ENCODE measurements at regions not wholly inside any gene's neighbourhood (a gene's known extent, or its start where the extent isn't known, plus 50 kb on each side); places are given as distances from the start of the nearest gene placed in this dataset.

DNA sequence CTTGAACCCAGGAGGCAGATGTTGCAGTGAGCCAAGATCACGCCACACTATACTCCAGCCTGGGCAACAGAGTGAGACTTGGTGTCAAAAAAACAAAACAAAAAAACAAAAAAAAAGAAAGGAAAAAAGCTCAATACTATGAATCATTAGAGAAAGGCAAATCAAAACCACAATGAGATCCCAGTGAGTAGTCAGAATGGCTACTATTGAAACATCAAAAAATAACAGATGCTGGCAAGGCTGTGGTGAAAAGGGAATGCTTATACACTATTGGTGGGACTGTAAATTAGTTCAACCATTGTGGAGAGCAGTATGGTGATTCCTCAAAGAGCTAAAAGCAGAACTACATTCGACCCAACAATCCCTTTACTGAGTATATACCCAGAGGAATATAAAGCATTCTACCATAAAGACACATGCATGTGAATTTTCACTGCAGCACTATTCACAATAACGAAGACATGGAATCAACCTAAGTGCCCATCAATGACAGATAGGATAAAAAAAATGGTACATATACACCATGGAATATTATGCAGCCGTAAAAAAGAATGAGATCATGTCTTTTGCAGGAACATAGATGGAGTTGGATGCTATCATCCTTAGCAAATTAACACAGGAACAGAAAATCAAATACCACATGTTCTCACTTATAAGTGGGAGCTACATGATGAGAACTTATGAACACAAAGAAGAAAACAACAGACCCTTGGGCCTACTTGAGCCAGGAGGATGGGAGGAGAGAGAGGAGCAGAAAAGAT is 81.9 kb upstream of the ARRDC3 start:
- TF ChIP-seq, protein P1, sequence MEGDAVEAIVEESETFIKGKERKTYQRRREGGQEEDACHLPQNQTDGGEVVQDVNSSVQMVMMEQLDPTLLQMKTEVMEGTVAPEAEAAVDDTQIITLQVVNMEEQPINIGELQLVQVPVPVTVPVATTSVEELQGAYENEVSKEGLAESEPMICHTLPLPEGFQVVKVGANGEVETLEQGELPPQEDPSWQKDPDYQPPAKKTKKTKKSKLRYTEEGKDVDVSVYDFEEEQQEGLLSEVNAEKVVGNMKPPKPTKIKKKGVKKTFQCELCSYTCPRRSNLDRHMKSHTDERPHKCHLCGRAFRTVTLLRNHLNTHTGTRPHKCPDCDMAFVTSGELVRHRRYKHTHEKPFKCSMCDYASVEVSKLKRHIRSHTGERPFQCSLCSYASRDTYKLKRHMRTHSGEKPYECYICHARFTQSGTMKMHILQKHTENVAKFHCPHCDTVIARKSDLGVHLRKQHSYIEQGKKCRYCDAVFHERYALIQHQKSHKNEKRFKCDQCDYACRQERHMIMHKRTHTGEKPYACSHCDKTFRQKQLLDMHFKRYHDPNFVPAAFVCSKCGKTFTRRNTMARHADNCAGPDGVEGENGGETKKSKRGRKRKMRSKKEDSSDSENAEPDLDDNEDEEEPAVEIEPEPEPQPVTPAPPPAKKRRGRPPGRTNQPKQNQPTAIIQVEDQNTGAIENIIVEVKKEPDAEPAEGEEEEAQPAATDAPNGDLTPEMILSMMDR (IDR thresholded peaks at IDR 0.05): no peak
- no peak for TF ChIP-seq EZH2 (IDR thresholded peaks at IDR 0.05; ENCODE audit: borderline replicate concordance, insufficient read depth, low read depth, low read length, poor library complexity, severe bottlenecking)

Measured in B cell (primary cell).